ENCODE measurements at regions not wholly inside any gene's neighbourhood (a gene's known extent, or its start where the extent isn't known, plus 50 kb on each side); places are given as distances from the start of the nearest gene placed in this dataset.

DNA sequence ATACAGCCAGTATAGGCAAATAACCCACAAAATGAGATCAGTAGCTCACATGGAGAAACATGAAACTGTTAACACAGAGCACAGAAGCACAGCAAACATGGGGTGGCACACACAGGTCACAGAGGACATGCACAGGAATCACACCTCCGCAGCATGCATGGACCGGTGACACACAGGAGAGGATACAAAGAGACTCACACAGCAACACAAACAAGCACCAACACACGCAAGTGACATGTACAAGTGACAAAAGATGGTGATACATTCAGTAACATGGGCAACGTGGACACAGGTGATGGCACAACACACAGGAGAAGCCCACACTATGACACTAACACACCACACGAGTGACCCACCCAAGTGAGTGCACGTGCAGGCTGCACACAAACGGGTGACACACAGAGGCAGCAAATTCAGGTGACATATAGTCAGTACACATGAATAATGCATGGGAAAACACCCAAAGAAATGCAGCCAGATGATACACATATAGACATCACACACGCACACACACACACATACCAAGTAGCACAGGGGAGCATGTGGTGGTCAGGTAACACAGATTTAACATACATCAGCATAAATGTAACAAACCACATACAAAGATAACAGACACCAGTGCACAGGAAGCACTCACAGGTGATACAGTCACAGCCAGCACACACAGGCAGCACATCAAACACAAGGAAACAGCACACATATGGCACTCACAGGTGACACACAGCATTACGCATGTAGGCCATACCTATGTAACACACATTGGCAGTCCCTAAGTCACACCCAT, 216.0 kb upstream of the SFSWAP start:
- Mint-ChIP-seq H3K27me3 (ENCODE audit: low read depth) (peaks cover 55% of the 10 kb centered on the region), H3K4me3 (no peak overlapping the region), H3K36me3 (no peaks in the 10 kb centered on the region), H3K4me1 (no peaks in the 10 kb centered on the region), H3K27ac (no peak overlapping the region), H3K9me3 (no peaks in the 10 kb centered on the region)
- TF ChIP-seq, protein P1, sequence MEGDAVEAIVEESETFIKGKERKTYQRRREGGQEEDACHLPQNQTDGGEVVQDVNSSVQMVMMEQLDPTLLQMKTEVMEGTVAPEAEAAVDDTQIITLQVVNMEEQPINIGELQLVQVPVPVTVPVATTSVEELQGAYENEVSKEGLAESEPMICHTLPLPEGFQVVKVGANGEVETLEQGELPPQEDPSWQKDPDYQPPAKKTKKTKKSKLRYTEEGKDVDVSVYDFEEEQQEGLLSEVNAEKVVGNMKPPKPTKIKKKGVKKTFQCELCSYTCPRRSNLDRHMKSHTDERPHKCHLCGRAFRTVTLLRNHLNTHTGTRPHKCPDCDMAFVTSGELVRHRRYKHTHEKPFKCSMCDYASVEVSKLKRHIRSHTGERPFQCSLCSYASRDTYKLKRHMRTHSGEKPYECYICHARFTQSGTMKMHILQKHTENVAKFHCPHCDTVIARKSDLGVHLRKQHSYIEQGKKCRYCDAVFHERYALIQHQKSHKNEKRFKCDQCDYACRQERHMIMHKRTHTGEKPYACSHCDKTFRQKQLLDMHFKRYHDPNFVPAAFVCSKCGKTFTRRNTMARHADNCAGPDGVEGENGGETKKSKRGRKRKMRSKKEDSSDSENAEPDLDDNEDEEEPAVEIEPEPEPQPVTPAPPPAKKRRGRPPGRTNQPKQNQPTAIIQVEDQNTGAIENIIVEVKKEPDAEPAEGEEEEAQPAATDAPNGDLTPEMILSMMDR (IDR thresholded peaks at IDR 0.05; ENCODE audit: unreplicated experiment) = no peak
- peak in 1 of 2 experiments; percentile 25 for DNase-seq (ENCODE audit: low spot score in 2 of 2, unreplicated experiment in 2 of 2)

DNA sequence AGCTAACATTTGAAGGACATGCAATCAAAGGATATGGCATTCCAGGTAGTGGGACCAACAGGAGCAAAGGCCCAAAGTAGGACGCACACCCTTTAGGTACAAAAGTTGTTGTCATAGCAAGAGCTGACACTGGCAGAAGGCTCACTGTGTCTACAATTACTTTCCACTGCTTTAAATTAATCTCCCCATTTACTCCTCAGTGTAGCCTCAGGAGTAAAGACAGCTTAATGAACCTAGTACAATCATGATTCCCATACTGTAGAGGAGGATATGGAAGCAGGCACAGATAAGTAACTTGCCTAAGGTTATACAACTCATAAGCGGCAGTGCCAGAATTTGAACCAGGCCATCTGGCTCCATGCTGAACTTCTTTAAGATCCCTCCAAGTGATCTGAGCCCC, 212.9 kb upstream of the SFSWAP start:
- H3K9me3 Mint-ChIP-seq = no peaks in the 10 kb centered on the region
- no peak for DNase-seq (ENCODE audit: low spot score in 2 of 2, unreplicated experiment in 2 of 2)
- no peaks in the 10 kb centered on the region for H3K36me3 Mint-ChIP-seq
- H3K4me3 Mint-ChIP-seq = no peak overlapping the region
- TF ChIP-seq, protein P1 (IDR thresholded peaks at IDR 0.05; ENCODE audit: unreplicated experiment) = no peak
- no peak overlapping the region for H3K27ac Mint-ChIP-seq
- peaks cover 53% of the 10 kb centered on the region for H3K27me3 Mint-ChIP-seq (ENCODE audit: low read depth)
- no peaks in the 10 kb centered on the region for H3K4me1 Mint-ChIP-seq

DNA sequence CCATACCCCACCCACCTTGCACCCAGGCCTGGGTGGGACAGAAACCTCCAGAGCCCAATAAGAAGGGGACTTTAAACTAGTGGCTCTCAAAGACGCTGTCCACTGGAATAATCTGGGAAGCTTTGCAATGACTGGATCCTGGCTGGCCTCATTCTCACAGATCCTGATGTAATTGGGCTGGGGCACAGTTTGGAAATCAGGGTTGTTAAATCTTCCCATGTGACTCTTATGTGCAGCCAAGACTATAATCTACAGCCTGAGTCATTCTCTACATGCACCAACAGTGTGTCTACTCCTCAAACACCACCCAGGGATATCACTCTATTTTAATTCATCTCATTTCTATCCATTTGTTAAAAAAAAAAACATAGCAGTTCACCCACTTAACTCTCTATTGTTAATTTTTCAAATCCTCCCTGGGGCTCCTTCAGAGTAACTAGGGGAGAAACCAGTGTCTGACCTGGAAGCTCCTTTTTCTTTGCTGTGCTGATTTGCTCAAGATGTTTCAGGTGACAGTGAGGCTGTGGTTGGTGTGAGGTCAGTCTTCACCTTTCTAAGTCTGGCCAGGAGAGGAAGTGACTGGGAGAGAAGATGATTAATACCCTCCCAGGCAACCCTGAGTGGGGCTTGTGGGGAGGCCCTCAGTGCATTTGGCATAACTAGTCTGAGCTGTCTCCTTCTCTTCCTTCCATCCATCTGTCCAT, 211.6 kb upstream of the SFSWAP start:
- Mint-ChIP-seq H3K9me3 (no peaks in the 10 kb centered on the region), H3K36me3 (no peaks in the 10 kb centered on the region), H3K27ac (no peak overlapping the region), H3K27me3 (ENCODE audit: low read depth) (peaks cover 54% of the 10 kb centered on the region), H3K4me1 (no peaks in the 10 kb centered on the region), H3K4me3 (no peak overlapping the region)
- TF ChIP-seq, protein P1 (IDR thresholded peaks at IDR 0.05; ENCODE audit: unreplicated experiment) = no peak
- no peak for DNase-seq (ENCODE audit: low spot score in 2 of 2, unreplicated experiment in 2 of 2)

DNA sequence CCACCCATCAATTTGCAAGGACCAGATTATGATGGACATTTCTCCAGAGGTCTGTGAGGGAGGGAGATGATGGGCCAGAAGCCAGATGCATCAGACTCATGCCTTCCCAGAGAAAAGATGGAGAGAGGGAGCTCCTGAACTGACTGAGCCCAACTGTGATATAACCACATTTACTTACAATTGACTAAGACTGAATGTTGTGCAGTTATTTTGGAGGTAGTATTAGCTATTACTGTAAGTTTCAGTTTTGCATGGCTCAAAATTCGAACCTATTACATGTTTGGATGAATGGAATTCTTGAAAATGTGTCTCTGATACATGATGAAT, 211.1 kb upstream of the SFSWAP start:
- no peaks in the 10 kb centered on the region for H3K4me1 Mint-ChIP-seq
- H3K27me3 Mint-ChIP-seq (ENCODE audit: low read depth) = peaks cover 52% of the 10 kb centered on the region
- TF ChIP-seq, protein P1 (IDR thresholded peaks at IDR 0.05; ENCODE audit: unreplicated experiment) = no peak
- DNase-seq (ENCODE audit: low spot score in 2 of 2, unreplicated experiment in 2 of 2) = no peak
- H3K36me3 Mint-ChIP-seq = no peaks in the 10 kb centered on the region
- H3K27ac Mint-ChIP-seq = no peak overlapping the region
- no peaks in the 10 kb centered on the region for H3K9me3 Mint-ChIP-seq
- no peak overlapping the region for H3K4me3 Mint-ChIP-seq

DNA sequence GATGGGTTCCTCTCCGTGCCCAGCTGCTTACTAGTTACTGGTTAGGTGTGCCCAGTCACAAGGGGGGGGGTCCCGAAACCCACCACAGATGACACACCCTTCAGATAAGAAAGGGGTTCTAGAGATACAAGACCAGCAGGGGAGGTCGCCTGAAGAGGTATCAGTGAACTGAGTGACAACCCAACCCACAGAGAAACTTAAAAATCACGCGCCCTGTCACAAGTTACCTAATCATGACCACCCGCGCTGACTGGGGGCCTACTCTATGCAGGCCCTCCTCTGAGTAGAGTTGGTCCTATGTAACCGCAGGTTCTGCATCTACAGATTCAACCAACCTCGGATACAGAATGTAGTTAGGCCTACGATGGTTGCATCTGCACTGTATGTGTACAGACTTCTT, 210.3 kb upstream of the SFSWAP start:
- no peaks in the 10 kb centered on the region for H3K4me1 Mint-ChIP-seq
- TF ChIP-seq, protein P1 (IDR thresholded peaks at IDR 0.05; ENCODE audit: unreplicated experiment) = no peak
- no peaks in the 10 kb centered on the region for H3K9me3 Mint-ChIP-seq
- peaks cover 45% of the 10 kb centered on the region for H3K27me3 Mint-ChIP-seq (ENCODE audit: low read depth)
- H3K4me3 Mint-ChIP-seq = no peak overlapping the region
- no peaks in the 10 kb centered on the region for H3K36me3 Mint-ChIP-seq
- H3K27ac Mint-ChIP-seq = no peak overlapping the region
- DNase-seq (ENCODE audit: low spot score in 2 of 2, unreplicated experiment in 2 of 2) = no peak
